G401 (cell line): ENCODE measurements at regions not wholly inside any gene's neighbourhood (a gene's known extent, or its start where the extent isn't known, plus 50 kb on each side); places are given as distances from the start of the nearest gene placed in this dataset.

Experiments used
- DNase-seq: peaks from one replicate; pipeline ENCODE4 v3.0.0-alpha.2; 2015; ENCODE audit warnings: low spot score
- in situ Hi-C: cut with HindIII; loops from 2 replicates; pipeline ENCODE4 v1.10.0; 2016; ENCODE audit warnings: low sequenced_read_pairs, mixed read lengths

GRCh38 chr11:130693543-130693942 lies 222.7 kb downstream of the SNX19 start:
- in situ Hi-C loops: no loop called here

GRCh38 chr11:130694488-130695045 lies 221.7 kb downstream of the SNX19 start:
- DNase-seq: no peak
- in situ Hi-C loops: no loop called here

More at GRCh38 chr11:130693543-130693942, 222.7 kb downstream of the SNX19 start:
- no peak for DNase-seq

DNA sequence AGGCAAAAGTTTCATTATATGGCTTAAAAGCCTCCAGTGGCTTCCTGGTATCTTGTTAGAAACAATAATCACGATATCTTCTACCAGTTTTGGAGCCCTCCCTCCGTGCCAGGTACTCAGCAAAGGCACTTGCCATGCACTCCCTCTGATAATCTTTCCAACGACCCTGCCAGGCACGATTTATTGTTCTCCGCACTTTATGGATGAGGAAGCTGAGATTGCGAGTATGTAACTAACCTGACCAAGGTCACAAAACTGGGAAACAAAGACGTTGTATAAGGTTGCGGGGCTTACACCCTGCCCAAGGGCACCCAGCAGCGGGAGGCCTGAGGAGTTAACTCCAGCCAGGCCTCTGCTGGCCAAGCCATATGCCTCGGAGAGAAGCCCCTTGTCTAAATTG lies 218.1 kb downstream of the SNX19 start:
- in situ Hi-C loops: no loop called here
- no peak for DNase-seq

DNA sequence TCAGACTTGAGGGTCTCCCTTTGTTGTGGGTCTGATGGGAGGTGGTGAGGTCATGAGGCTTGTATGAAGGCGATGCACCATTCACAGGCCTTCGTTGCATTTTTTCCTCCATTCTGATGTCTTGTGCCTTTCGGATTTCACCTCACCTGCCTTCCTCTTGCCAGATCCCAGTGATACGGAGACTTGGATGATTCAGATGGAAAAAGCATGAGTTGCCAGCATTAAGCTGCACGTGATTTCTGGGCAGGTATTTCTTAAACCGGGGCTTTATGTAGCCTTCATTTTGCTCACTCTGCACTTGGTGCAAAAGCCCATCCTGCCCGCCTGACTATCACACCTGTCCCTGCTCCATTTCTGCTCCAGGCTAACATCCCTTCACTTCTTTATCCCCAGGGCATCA lies 216.7 kb downstream of the SNX19 start:
- no peak for DNase-seq
- in situ Hi-C loops: no loop called here

DNA sequence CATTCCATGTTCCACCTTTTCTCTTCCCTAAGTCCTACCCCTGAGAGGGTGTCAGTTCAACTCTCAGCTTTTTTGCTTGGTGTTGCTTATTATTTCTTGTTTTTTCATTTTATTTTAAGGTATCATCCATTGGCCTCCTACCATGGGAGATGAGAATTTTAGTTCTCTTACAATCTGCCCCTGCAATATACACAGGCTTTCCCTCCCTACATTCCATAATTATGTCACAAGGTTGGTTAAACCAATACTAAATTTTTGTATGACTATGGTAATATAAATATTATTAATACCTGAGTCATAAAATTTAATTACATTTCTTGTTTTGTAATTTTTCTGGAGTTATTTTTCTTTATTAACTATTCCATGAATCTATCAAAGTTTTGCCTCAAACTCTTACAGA lies 216.2 kb downstream of the SNX19 start:
- in situ Hi-C loops: no loop called here
- no peak for DNase-seq

DNA sequence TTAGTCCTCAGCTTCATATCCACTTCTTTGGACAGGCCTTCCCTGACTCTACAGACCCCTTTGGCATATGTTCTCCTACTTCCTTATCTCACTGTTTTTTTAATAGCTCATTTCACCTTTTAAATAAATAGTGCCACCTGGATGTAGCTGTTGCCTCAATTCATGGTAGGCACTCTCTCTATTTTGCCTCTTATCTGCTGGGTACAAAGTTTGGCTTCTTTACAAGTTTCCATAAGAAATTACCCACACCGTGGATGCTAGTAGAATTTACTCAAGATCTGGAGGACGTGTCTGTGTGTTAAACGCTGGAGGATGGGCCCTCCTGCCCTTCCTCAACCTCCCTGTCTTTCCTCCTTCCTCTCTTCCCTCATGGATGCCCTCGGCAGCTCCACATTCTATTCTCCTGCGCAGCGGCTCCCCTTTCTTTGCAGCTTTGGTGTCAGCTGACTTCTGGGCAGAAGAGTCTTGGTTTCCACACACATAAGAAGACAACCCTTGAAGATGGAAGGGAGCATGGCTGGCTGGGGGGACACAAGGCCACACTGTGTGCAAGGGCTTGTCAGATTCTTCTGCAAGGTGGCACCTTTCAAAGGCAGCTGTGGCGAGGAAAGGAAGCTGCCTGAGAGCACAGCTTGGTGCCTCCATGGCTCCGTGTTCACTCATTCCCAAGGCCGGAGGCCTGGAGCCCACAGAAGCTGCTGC lies 212.6 kb downstream of the SNX19 start:
- in situ Hi-C loops: no loop called here
- DNase-seq: no peak

- peak; percentile 10 for DNase-seq
- in situ Hi-C loops: no loop called here
Observed at GRCh38 chr11:130705670-130706421, 210.4 kb downstream of the SNX19 start.

DNA sequence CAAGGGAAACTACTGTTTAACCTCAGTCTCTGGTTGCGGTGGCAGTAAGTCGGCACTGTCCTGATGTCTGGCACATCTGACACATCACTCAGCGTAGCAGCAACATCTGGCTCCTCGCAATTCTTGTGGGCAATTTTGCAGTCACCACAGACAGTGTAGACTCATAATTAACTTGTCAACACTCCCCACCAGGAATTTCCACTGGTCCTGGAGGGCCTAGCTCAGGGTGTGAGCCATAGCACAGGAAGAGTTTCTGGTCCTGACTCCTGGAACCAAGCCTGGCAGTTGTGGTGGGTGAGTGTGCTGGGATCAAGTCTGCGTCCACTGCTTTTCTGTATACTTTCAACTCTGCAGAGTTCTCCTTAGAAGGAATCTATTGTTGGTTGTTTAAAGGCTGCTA lies 209.7 kb downstream of the SNX19 start:
- no peak for DNase-seq
- in situ Hi-C loops: no loop called here

- in situ Hi-C loops: no loop called here
Observed at GRCh38 chr11:130707217-130707616, 209.1 kb downstream of the SNX19 start.

GRCh38 chr11:130709531-130709930 lies 206.7 kb downstream of the SNX19 start:
- in situ Hi-C loops: no loop called here
- no peak for DNase-seq

More at GRCh38 chr11:130707217-130707616, 209.1 kb downstream of the SNX19 start:
- no peak for DNase-seq

- no peak for DNase-seq
- in situ Hi-C loops: no loop called here
Observed at GRCh38 chr11:130710021-130710420, 206.3 kb downstream of the SNX19 start.

DNA sequence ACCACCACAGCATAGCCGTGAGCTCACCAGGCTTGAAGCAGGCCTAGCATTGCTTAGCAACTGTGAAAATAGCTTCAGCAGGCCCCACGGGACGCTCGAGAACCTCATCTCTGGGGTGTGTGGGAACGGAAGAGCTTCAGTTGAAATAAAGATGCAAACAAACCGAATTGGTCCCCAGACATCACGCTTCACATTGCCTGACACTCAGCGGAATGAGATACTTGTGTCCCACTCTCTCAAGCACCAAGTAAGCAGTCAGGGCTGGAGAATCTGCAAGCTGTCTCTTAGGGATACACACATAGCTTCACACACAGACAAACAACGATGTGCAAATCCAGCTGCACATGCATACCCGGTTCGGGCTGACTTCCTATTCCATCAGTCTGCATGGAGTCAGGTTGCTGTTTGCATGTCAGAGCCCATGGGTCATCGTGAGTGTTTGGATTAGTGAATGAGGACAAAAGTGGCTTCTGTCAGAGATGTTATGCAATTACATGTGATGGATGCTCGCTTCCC lies 205.7 kb downstream of the SNX19 start:
- no peak for DNase-seq
- in situ Hi-C loops: no loop called here

- DNase-seq: no peak
- in situ Hi-C loops: no loop called here
Observed at GRCh38 chr11:130711193-130711592, 205.1 kb downstream of the SNX19 start.

DNA sequence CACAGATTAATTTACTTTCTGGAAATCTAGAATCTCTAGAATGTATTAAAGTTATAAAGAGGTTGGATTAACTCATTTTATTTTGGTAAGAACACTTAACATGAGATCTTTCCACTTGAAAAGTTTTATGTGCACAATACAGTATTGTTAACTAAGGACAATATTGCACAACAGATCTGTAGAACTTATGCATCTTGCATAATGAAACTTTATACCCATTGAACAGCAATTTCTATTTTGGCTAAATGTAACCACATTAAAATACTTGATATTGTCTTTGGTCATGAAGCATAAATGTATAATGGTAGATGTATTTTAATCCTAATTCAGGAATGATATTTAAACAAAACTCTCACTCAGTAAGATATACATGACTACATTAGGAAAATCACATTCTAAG lies 203.8 kb downstream of the SNX19 start:
- DNase-seq: no peak
- in situ Hi-C loops: no loop called here

- DNase-seq: no peak
- in situ Hi-C loops: no loop called here
Observed at GRCh38 chr11:130715085-130715876, 201.0 kb downstream of the SNX19 start.

GRCh38 chr11:130715877-130716220 lies 200.4 kb downstream of the SNX19 start:
- in situ Hi-C loops: no loop called here
- DNase-seq: no peak

DNA sequence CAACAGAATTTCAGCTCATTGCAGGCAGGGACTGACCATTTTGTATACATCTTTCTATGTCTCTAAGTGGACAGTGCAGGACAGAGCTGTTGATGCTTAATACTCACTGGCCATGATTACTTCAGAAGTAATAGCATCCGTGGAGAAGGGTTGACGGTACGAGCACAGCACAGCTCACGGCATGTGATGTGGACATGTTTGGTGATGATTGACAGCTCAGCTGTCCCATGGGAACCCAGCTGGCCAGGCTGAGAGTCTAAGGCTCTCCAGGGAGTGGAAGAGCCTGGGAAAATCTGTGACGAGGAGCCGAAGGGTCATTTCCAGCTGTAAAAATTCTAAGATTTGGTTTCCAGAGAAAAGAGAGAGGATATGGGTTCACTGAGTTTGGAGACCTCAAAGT lies 198.2 kb downstream of the SNX19 start:
- in situ Hi-C loops: no loop called here
- DNase-seq: no peak

DNA sequence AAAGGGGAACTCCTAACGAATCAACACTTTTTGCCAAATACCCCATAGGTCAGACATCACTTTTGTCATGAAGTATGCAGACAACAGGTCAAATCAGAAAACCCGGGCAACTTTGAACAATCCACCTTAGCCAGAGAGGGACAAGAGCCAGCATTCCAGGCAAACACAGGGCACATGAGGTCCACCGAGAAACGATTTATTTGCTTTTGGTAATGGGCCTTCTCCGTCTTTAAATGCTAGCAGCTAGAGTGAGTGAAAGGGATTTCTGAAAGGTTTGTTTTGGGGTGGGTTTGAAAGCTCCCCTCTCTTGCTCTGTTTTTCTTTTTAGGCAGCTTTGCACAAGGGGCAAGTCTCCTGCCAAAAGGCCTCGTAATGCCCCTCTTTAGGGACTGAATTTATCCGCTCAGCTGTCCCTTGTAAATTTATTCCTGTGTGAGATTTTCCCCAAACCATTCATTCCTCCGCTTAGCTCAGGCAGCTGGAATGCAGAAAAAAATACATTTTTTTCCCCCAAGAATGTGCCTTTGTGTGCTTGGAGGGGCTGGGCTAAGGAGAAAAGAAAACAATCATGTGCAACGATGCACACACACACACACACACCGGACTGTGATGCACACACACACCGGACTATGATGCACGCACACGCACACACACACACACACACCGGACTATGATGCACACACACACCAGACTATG lies 196.9 kb downstream of the SNX19 start:
- in situ Hi-C loops: no loop called here

More for the DNA sequence above, 196.9 kb downstream of the SNX19 start:
- no peak for DNase-seq
